ENCODE measurements at regions not wholly inside any gene's neighbourhood (a gene's known extent, or its start where the extent isn't known, plus 50 kb on each side); places are given as distances from the start of the nearest gene placed in this dataset.
"Not testable (repeated sequence)": the region's sequence is repeated elsewhere in the genome, so short reads cannot be mapped to it uniquely, and the experiment has no call there.

DNA sequence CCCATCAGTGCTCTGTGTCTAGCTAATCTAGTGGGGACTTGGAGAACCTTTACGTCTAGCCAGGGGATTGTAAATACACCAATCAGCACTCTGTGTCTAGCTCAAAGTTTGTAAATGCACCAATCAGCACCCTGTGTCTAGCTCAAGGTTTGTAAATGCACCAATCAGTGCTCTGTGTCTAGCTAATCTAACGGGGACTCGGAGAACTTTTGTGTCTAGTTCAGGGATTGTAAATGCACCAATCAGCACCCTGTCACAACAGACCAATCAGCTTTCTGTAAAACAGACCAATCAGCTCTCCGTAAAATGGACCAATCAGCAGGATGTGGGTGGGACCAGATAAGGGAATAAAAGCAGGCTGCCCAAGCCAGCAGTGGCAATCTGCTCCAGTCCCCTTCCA lies 268.3 kb upstream of the MKLN1 start:
- intact Hi-C loops (cut with micrococcal nuclease): loop anchor here (5.0 kb wide), 1 partner anchor 987 kb away; the partner anchor contains the start of gene KLHDC10

DNA sequence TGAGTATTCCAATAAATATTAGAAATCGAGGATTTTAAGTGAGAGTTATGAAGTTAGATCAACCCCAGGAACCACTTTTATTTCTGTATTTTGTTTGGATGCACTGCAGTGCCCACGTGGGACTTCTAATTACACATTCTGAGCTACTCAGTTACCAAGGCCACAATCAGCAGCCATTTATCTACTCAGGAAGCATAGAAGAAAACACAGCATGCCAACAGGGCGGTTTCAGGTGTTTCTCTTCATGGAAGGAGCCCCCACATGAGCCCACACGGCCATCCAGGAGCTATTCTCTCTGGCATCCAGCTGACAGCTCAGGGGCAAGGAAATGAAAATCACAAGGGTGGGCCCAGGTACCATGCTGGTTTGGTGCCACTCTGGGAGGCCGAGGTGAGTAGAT lies 266.5 kb upstream of the MKLN1 start:
- intact Hi-C loops (cut with micrococcal nuclease): no loop called here

GRCh38 chr7:131061818-131062217 lies 265.9 kb upstream of the MKLN1 start:
- intact Hi-C loops (cut with micrococcal nuclease): no loop called here

DNA sequence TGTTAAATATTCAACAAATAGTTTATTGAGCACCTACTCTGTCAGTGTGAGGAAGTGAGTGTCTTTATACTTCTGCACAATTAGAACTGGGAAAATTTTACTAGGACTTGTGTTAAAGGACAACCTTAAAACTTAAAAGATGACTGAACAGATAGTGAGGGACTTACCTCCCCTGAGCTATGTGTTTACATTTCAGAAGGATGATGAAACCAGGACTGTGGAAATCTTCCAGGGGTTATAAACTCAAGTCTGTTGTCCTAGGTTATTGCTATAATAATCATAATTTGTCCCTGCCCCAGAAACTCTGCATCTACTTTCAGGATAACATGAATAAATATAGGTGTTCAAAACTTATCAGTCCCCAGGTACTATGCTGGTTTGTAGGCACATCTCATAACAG lies 261.0 kb upstream of the MKLN1 start:
- intact Hi-C loops (cut with micrococcal nuclease): no loop called here

GRCh38 chr7:131067220-131067619 lies 260.5 kb upstream of the MKLN1 start:
- intact Hi-C loops (cut with micrococcal nuclease): no loop called here

DNA sequence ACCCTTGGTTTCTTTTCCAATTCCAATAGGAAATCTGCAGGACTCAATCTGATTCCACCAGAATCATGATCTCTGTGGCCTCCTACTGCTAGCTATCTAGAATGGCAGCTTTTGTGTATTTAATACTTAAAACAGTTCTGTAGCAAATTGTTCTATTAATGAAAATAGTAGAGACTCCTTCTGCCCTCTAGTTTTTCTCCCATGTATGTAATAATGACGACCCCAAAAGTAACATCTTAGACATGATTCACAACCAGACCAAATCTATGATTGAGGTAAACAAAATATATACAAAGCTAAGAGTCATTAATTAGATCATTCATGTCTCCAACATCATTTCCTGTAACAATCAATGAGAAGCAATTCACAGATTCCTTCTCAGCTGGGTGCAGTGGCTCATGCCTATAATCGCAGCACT lies 259.1 kb upstream of the MKLN1 start:
- intact Hi-C loops (cut with micrococcal nuclease): loop anchor here (1.0 to 2.0 kb wide), 7 partner anchors 11 to 586 kb away; no protein-coding TSS in a partner anchor

DNA sequence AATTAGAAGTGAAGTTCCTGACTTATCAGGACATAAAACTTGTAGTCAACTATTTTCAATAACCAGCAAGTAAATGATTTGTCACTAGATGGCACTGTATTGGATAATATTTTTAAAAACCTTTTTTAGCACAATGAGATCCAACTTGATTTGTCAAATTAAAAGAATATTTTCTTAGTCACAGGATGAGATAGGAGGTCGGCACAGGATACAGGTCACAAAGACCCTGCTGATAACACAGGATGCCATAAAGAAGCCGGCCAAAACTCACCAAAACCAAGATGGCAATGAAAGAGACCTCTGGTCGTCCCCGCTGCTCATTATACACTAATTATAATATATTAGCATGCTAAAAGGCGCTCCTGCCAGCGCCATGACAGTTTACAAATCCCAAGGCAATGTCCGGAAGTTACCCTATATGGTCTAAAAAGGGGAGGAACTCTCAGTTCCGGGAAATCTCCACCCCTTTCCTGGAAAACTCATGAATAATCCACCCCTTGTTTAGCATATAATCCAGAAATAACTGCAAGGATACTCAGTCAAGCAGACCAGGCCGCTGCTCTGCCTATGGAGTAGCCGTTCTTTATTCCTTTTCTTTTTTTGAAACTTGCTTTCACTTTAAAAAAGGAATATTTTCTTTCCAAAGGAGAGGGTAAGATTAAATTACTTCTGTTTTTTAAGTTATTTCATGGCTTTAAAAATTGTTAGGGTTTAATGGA lies 255.7 kb upstream of the MKLN1 start:
- intact Hi-C loops (cut with micrococcal nuclease): no loop called here

- intact Hi-C loops (cut with micrococcal nuclease): no loop called here
Observed at GRCh38 chr7:131072505-131073091, 255.1 kb upstream of the MKLN1 start.

- intact Hi-C loops (cut with micrococcal nuclease): no loop called here
Observed at GRCh38 chr7:131074043-131074442, 253.6 kb upstream of the MKLN1 start.

DNA sequence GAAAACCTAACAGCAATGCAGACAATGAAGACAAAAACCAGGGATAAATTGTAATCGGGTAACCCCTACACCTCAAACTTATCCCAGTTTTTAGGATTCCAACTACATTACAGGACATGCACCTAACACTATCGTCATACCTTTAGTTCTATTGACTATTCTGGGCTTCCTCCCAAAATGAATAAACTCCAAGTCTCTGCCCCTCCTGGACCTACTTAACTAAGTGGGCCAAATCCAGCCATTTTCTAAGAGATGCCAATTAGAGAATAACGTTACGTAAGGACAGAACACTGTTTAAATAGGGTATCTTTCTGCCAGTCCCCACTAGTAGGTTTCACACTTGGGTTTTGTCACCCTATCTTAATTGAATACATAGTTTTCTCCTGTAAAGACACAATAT lies 253.1 kb upstream of the MKLN1 start:
- intact Hi-C loops (cut with micrococcal nuclease): no loop called here

DNA sequence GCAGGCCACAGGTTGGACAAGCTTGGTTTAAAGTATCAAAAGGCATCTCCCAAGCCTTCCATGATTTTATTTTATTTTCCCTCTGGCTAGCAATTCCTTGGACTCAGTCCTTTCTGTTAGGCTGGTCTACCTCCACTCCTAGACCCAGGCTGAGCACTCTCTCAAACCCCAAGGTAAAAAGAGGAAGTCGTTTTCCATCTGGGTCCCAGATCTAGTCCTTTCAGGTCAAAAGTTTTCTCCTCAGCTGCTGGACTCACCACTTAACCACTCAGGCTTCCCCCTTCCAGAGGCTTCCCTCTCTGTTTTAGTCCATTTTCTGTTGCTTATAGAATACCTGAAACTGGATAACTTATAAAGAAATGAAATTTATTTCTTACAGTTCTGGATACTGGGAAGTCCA lies 252.3 kb upstream of the MKLN1 start:
- intact Hi-C loops (cut with micrococcal nuclease): no loop called here

DNA sequence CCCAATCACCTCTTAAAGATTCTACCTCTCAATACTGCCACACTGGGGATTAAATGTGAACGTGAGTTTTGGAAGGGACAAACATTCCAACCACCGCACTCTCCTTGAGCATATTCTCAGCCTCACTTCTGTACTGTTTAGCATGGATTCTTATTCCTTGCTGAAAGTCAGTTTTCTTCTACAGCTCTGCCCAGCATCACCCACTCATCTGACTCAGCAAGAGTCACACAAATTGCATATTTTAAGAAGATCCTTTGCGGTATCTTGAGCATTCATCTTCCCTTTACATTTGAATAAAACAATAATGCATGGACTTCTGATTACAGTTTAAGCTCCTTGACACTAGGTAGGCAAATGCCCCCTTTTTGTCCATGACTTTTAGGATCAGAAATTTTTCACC lies 251.6 kb upstream of the MKLN1 start:
- intact Hi-C loops (cut with micrococcal nuclease): no loop called here

GRCh38 chr7:131076711-131077181 lies 250.9 kb upstream of the MKLN1 start:
- intact Hi-C loops (cut with micrococcal nuclease): no loop called here

DNA sequence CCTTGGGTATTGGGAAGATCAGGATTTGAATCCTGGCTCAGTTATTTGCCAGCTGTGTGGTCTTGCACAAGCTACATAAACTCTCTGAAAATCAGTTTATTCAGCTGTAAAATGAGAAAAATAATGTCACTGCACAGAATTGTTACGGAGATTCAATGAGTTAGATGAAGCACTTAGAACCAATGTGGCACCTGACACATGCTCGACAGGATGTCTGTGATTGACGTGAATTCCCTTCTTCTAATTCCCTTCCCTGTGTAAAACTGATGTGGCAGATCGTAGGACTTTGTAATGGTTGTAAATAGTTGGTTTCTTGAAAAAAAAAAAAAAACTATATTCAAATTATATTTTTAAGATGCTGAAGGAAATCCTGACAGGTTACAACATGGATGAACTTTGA lies 249.9 kb upstream of the MKLN1 start:
- intact Hi-C loops (cut with micrococcal nuclease): no loop called here

GRCh38 chr7:131080754-131081153 lies 246.9 kb upstream of the MKLN1 start:
- intact Hi-C loops (cut with micrococcal nuclease): no loop called here

DNA sequence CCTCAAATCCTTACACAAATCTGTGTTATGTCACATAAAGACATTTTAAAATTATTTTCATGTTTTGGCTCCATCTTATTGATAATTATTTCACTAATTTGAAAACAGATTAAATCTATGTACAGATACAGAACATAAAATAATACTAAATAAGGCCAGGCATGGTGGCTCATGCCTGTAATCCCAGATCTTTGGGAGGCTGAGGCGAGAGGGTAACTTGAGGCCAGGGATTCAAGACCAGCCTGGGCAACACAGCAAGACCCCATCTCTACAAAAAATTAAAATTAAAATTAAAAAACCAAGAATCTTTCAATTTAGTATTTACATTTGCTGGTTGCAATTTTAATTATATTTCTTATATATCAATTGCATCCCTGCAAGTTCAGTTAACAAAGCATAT lies 246.4 kb upstream of the MKLN1 start:
- intact Hi-C loops (cut with micrococcal nuclease): no loop called here

DNA sequence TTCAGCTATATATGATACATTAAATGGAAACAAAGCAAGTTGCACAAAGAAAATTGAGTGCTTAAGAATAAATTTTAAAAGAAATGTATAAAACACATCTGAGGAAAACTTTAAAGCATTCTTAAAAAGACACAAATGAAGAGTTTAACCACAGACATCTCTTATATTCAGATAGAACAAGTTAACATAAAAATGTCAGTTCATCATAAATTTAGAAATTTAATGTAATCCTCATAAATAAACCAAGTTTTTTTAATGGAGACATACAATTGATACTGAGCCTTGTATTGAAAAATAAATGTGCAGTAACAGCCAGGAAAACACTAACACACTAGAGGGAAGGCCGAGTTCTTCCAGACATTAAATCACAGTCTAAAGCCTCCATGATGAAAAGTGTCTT lies 243.9 kb upstream of the MKLN1 start:
- intact Hi-C loops (cut with micrococcal nuclease): no loop called here

DNA sequence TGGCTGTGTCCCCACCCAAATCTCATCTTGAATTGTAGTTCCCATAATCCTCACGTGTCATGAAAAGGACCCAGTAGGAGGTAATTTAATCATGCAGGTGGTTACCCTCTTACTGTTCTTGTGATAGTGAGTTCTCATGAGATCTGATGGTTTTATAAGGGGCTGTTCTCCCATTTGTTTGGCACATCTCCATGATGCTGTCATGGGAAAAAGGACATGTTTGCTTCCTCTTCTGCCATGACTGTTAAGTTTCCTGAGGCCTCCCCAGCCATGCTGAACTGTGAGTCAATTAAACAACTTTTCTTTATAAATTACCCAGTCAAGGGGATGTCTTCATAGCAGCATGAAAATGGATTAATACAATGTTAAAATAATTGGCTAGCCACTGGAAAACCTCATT lies 243.3 kb upstream of the MKLN1 start:
- intact Hi-C loops (cut with micrococcal nuclease): not testable (repeated sequence)

GRCh38 chr7:131087756-131088658 lies 239.7 kb upstream of the MKLN1 start:
- intact Hi-C loops (cut with micrococcal nuclease): no loop called here

DNA sequence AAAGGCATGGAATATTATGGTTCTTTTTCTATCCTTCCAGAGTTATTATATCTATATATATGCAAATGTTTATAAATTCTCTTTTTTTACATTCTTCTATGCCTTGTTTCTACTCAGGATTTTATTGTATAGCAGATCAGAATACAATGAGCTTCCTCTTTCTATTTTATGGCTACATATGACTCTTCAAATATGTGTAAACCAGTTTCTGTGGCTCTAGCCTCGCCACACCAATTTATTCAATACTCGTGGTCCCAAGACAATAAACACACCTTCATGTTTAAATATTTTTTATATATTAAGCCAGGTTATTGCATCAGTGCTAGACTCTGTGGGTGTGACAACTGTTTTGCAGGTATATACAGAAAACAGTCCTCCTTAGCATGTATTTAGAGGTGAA lies 237.5 kb upstream of the MKLN1 start:
- intact Hi-C loops (cut with micrococcal nuclease): no loop called here

GRCh38 chr7:131090886-131091692 lies 236.6 kb upstream of the MKLN1 start:
- intact Hi-C loops (cut with micrococcal nuclease): no loop called here
